WTC11 (cell line): ENCODE measurements at regions not wholly inside any gene's neighbourhood (a gene's known extent, or its start where the extent isn't known, plus 50 kb on each side); places are given as distances from the start of the nearest gene placed in this dataset.

Experiments used
- ATAC-seq: fragments of 200-7000 bp; cut with Tn5 transposase; 2 replicates; pipeline ENCODE4 v1.10.0; 2021; ENCODE audit warnings: mild to moderate bottlenecking, moderate library complexity
- CTCF ChIA-PET: fragments of 300-600 bp; sonication (Branson Sonifier 250); formaldehyde crosslinking; loops from one replicate; lab custom pipeline; 2021; ENCODE audit warnings: antibody characterized with exemption; lab: Charles Lee
- POLR2A ChIA-PET: fragments of 350-600 bp; sonication (Branson Sonifier 250); formaldehyde crosslinking; loops from one replicate; lab custom pipeline; 2021; ENCODE audit warnings: antibody characterized with exemption; lab: Charles Lee
- DNase-seq: peaks from one replicate; pipeline ENCODE4 v3.0.0; 2021; ENCODE audit warnings: low spot score
- H3K27ac Mint-ChIP-seq: 2 replicates; pipeline ENCODE4 v1.8.0; 2021; ENCODE audit warnings: mixed read lengths
- H3K27me3 Mint-ChIP-seq: 2 replicates; pipeline ENCODE4 v1.8.0; 2021; ENCODE audit warnings: low read depth, mild to moderate bottlenecking, moderate library complexity, mixed read lengths
- H3K36me3 Mint-ChIP-seq: 2 replicates; pipeline ENCODE4 v1.8.0; 2021; ENCODE audit warnings: mixed read lengths
- H3K4me1 Mint-ChIP-seq: 2 replicates; pipeline ENCODE4 v1.8.0; 2022; ENCODE audit warnings: mixed read lengths
- H3K4me3 Mint-ChIP-seq: 2 replicates; pipeline ENCODE4 v1.8.0; 2021; ENCODE audit warnings: mild to moderate bottlenecking, moderate library complexity, mixed read lengths
- H3K9me3 Mint-ChIP-seq: 2 replicates; pipeline ENCODE4 v1.8.0; 2021; ENCODE audit warnings: mixed read lengths
- CBFB ChIP-seq: sonication (generic); formaldehyde crosslinking; IDR thresholded peaks from 2 replicates; pipeline ENCODE4 v1.8.1; 2022; ENCODE audit warnings: mild to moderate bottlenecking, low read depth, missing genetic modification reagents
- ELF4 ChIP-seq: sonication (generic); formaldehyde crosslinking; IDR thresholded peaks from 2 replicates; pipeline ENCODE4 v1.8.1; 2022; ENCODE audit warnings: low read depth, mild to moderate bottlenecking, moderate library complexity, missing genetic modification reagents
- FOXP1 ChIP-seq: sonication (generic); formaldehyde crosslinking; IDR thresholded peaks from 2 replicates; pipeline ENCODE4 v1.8.0; 2022; ENCODE audit warnings: missing genetic modification reagents, mild to moderate bottlenecking, moderate library complexity, borderline replicate concordance
- IRF1 ChIP-seq: sonication (generic); formaldehyde crosslinking; IDR thresholded peaks from 2 replicates; pipeline ENCODE4 v1.8.0; 2023; ENCODE audit warnings: missing genetic modification reagents
- JAZF1 ChIP-seq: fragments of 250-450 bp; sonication (Bioruptor Pico); IDR thresholded peaks from 2 replicates; pipeline ENCODE4 v1.9.0; 2021; ENCODE audit warnings: moderate library complexity, mild to moderate bottlenecking, inconsistent platforms
- TEAD4 ChIP-seq: sonication (generic); formaldehyde crosslinking; IDR thresholded peaks from 2 replicates; pipeline ENCODE4 v1.8.0; 2022; ENCODE audit warnings: mild to moderate bottlenecking, missing genetic modification reagents
- TP53 ChIP-seq: sonication (generic); formaldehyde crosslinking; IDR thresholded peaks from 2 replicates; pipeline ENCODE4 v1.8.1; 2023; ENCODE audit warnings: mild to moderate bottlenecking, missing genetic modification reagents
- ZNF138 ChIP-seq: sonication (generic); formaldehyde crosslinking; conservative IDR thresholded peaks from 2 replicates; pipeline ENCODE4 v1.8.1; 2022; ENCODE audit warnings: mild to moderate bottlenecking, moderate library complexity, missing genetic modification reagents
- ZNF219 ChIP-seq: sonication (generic); formaldehyde crosslinking; IDR thresholded peaks from 2 replicates; pipeline ENCODE4 v1.8.0; 2023; ENCODE audit warnings: missing genetic modification reagents, mild to moderate bottlenecking, borderline replicate concordance
- ZNF263 ChIP-seq: sonication (generic); formaldehyde crosslinking; IDR thresholded peaks from 2 replicates; pipeline ENCODE4 v1.8.1; 2022; ENCODE audit warnings: low read depth, mild to moderate bottlenecking, moderate library complexity, missing genetic modification reagents
- ZNF281 ChIP-seq: sonication (generic); formaldehyde crosslinking; IDR thresholded peaks from 2 replicates; pipeline ENCODE4 v1.8.0; 2023; ENCODE audit warnings: mild to moderate bottlenecking, missing genetic modification reagents
- TF ChIP-seq, protein P1 (sequence below): sonication (generic); formaldehyde crosslinking; IDR thresholded peaks from 2 replicates; pipeline ENCODE4 v1.8.1; 2022; ENCODE audit warnings: missing genetic modification reagents, borderline replicate concordance
- TF ChIP-seq, protein P2 (sequence below): sonication (generic); formaldehyde crosslinking; IDR thresholded peaks from 2 replicates; pipeline ENCODE4 v1.8.1; 2023; ENCODE audit warnings: mild to moderate bottlenecking, missing genetic modification reagents
- TF ChIP-seq, protein P3 (sequence below): sonication (generic); formaldehyde crosslinking; IDR thresholded peaks from 2 replicates; pipeline ENCODE4 v1.8.1; 2023; ENCODE audit warnings: mild to moderate bottlenecking, missing genetic modification reagents
- TF ChIP-seq, protein P4 (sequence below): fragments of 250-450 bp; sonication (Bioruptor Pico); IDR thresholded peaks from 2 replicates; pipeline ENCODE4 v1.9.0; 2021; ENCODE audit warnings: mild to moderate bottlenecking, borderline replicate concordance
- TF ChIP-seq, protein P5 (sequence below): fragments of 250-450 bp; sonication (Bioruptor Pico); IDR thresholded peaks from 2 replicates; pipeline ENCODE4 v1.9.0; 2021; ENCODE audit warnings: mild to moderate bottlenecking

DNA sequence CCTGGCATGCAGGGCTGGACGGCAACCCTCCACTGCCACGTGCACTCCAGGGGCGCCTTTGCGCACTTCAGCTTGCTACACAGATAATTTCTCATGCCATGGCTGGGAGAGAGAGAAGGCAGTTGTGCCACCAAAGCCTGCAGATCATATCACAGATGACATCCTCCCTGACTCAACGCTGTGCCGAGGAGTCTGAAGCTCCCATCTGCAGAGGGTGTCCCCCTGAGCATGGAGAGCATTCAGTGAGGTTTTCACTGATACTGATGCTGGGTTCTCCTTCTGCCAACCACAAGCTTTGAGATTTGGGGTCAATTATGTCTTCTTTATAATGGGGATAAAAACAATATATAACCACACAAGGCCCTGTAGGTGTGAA, 607.4 kb upstream of the ADAMTS16 start:
- ChIA-PET POLR2A (no interaction called here), CTCF (no interaction called here)
- Mint-ChIP-seq H3K36me3 (peaks cover 4% of the 10 kb centered on the region; the same call in 1 of the 2 replicates), H3K4me3 (no peak overlapping the region), H3K9me3 (peaks cover 13% of the 10 kb centered on the region)
- no peak for ATAC-seq
- DNase-seq = no peak
- TF ChIP-seq TP53 = no peak
- TF ChIP-seq, protein P1, sequence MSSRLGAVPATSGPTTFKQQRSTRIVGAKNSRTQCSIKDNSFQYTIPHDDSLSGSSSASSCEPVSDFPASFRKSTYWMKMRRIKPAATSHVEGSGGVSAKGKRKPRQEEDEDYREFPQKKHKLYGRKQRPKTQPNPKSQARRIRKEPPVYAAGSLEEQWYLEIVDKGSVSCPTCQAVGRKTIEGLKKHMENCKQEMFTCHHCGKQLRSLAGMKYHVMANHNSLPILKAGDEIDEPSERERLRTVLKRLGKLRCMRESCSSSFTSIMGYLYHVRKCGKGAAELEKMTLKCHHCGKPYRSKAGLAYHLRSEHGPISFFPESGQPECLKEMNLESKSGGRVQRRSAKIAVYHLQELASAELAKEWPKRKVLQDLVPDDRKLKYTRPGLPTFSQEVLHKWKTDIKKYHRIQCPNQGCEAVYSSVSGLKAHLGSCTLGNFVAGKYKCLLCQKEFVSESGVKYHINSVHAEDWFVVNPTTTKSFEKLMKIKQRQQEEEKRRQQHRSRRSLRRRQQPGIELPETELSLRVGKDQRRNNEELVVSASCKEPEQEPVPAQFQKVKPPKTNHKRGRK (CRISPR knock-in tag) = no peak
- TF ChIP-seq, protein P2, sequence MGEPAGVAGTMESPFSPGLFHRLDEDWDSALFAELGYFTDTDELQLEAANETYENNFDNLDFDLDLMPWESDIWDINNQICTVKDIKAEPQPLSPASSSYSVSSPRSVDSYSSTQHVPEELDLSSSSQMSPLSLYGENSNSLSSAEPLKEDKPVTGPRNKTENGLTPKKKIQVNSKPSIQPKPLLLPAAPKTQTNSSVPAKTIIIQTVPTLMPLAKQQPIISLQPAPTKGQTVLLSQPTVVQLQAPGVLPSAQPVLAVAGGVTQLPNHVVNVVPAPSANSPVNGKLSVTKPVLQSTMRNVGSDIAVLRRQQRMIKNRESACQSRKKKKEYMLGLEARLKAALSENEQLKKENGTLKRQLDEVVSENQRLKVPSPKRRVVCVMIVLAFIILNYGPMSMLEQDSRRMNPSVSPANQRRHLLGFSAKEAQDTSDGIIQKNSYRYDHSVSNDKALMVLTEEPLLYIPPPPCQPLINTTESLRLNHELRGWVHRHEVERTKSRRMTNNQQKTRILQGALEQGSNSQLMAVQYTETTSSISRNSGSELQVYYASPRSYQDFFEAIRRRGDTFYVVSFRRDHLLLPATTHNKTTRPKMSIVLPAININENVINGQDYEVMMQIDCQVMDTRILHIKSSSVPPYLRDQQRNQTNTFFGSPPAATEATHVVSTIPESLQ (CRISPR knock-in tag) = no peak
- no peak for TF ChIP-seq IRF1 (CRISPR knock-in tag)
- TF ChIP-seq CBFB = no peak
- TF ChIP-seq ZNF281 (CRISPR knock-in tag) = no peak
- no peak for TF ChIP-seq ZNF263
- no peak for TF ChIP-seq ZNF219 (CRISPR knock-in tag)
- no peak for TF ChIP-seq JAZF1 (CRISPR knock-in tag)
- TF ChIP-seq, protein P3, sequence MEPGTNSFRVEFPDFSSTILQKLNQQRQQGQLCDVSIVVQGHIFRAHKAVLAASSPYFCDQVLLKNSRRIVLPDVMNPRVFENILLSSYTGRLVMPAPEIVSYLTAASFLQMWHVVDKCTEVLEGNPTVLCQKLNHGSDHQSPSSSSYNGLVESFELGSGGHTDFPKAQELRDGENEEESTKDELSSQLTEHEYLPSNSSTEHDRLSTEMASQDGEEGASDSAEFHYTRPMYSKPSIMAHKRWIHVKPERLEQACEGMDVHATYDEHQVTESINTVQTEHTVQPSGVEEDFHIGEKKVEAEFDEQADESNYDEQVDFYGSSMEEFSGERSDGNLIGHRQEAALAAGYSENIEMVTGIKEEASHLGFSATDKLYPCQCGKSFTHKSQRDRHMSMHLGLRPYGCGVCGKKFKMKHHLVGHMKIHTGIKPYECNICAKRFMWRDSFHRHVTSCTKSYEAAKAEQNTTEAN (CRISPR knock-in tag) = no peak
- TF ChIP-seq, all 79 proteins: peak for 0
- Mint-ChIP-seq H3K4me1 (peaks cover 17% of the 10 kb centered on the region), H3K27me3 (no peaks in the 10 kb centered on the region; the same call in 1 of the 2 replicates), H3K27ac (no peak overlapping the region)

- TF ChIP-seq FOXP1 = no peak
- TF ChIP-seq ZNF138 (CRISPR knock-in tag) = no peak
- no peak for TF ChIP-seq ELF4 (CRISPR knock-in tag)
- TF ChIP-seq TEAD4 (CRISPR knock-in tag) = no peak
- TF ChIP-seq, protein P4, sequence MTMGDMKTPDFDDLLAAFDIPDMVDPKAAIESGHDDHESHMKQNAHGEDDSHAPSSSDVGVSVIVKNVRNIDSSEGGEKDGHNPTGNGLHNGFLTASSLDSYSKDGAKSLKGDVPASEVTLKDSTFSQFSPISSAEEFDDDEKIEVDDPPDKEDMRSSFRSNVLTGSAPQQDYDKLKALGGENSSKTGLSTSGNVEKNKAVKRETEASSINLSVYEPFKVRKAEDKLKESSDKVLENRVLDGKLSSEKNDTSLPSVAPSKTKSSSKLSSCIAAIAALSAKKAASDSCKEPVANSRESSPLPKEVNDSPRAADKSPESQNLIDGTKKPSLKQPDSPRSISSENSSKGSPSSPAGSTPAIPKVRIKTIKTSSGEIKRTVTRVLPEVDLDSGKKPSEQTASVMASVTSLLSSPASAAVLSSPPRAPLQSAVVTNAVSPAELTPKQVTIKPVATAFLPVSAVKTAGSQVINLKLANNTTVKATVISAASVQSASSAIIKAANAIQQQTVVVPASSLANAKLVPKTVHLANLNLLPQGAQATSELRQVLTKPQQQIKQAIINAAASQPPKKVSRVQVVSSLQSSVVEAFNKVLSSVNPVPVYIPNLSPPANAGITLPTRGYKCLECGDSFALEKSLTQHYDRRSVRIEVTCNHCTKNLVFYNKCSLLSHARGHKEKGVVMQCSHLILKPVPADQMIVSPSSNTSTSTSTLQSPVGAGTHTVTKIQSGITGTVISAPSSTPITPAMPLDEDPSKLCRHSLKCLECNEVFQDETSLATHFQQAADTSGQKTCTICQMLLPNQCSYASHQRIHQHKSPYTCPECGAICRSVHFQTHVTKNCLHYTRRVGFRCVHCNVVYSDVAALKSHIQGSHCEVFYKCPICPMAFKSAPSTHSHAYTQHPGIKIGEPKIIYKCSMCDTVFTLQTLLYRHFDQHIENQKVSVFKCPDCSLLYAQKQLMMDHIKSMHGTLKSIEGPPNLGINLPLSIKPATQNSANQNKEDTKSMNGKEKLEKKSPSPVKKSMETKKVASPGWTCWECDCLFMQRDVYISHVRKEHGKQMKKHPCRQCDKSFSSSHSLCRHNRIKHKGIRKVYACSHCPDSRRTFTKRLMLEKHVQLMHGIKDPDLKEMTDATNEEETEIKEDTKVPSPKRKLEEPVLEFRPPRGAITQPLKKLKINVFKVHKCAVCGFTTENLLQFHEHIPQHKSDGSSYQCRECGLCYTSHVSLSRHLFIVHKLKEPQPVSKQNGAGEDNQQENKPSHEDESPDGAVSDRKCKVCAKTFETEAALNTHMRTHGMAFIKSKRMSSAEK (CRISPR knock-in tag) = no peak
- no peak for TF ChIP-seq CBFB
- TF ChIP-seq, protein P5, sequence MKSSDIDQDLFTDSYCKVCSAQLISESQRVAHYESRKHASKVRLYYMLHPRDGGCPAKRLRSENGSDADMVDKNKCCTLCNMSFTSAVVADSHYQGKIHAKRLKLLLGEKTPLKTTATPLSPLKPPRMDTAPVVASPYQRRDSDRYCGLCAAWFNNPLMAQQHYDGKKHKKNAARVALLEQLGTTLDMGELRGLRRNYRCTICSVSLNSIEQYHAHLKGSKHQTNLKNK (CRISPR knock-in tag) = no peak
- H3K27me3 Mint-ChIP-seq = no peaks in the 10 kb centered on the region; the same call in 1 of the 2 replicates
- ChIA-PET CTCF (no interaction called here), POLR2A (no interaction called here)
- DNase-seq (no peak), ATAC-seq (no peak)
- peaks cover 20% of the 10 kb centered on the region for H3K9me3 Mint-ChIP-seq
- H3K36me3 Mint-ChIP-seq = peaks cover 4% of the 10 kb centered on the region; the same call in 1 of the 2 replicates
- no peak overlapping the region for H3K4me3 Mint-ChIP-seq
- no peak overlapping the region for H3K27ac Mint-ChIP-seq
- H3K4me1 Mint-ChIP-seq = peaks cover 18% of the 10 kb centered on the region
Observed at GRCh38 chr5:4533457-4534105, 606.5 kb upstream of the ADAMTS16 start.
